PC-9 (cell line): ENCODE measurements at regions not wholly inside any gene's neighbourhood (a gene's known extent, or its start where the extent isn't known, plus 50 kb on each side); places are given as distances from the start of the nearest gene placed in this dataset.

Source experiments
- BruUV-seq: library from RNA; stranded (reverse); fragments of 400-500 nt; replicated peaks from 2 replicates; lab custom pipeline; 2021; lab: Mats Ljungman, UMichigan
- CTCF ChIA-PET: fragments of 300-600 bp; sonication (Branson Sonifier 250); formaldehyde crosslinking; loops from one replicate; lab custom pipeline; 2022; ENCODE audit warnings: antibody characterized with exemption; lab: Charles Lee
- POLR2A ChIA-PET: fragments of 300-600 bp; sonication (Branson Sonifier 250); formaldehyde crosslinking; loops from one replicate; lab custom pipeline; 2022; ENCODE audit warnings: antibody characterized with exemption; ENCODE audit not compliant: unreplicated experiment; lab: Charles Lee
- DNase-seq, 2 experiments: peaks; one replicate each; pipeline versions ENCODE4 v3.0.0 to v3.0.0-alpha.2; 2015 to 2022; ENCODE audit warnings: mixed read lengths in 1 of 2
- H2AFZ ChIP-seq: fragments of 200-600 bp; sonication (generic); 2 replicates; pipeline ENCODE4 v1.8.1; 2017; ENCODE audit warnings: antibody characterized with exemption
- H3F3A ChIP-seq: fragments of 200-600 bp; sonication (generic); 2 replicates; pipeline ENCODE4 v1.8.1; 2017; ENCODE audit warnings: antibody characterized with exemption, mild to moderate bottlenecking, low read depth; ENCODE audit not compliant: insufficient read depth
- H3K27ac ChIP-seq: fragments of 200-600 bp; sonication (generic); 2 replicates; pipeline ENCODE4 v1.6.1; 2016; ENCODE audit warnings: mixed run types
- H3K27me3 ChIP-seq: fragments of 200-600 bp; sonication (generic); 2 replicates; pipeline ENCODE4 v1.6.1; 2016; ENCODE audit warnings: low read depth, mixed run types; ENCODE audit not compliant: insufficient read depth
- H3K36me3 ChIP-seq: fragments of 200-600 bp; sonication (generic); 2 replicates; pipeline ENCODE4 v1.6.1; 2016; ENCODE audit warnings: low read depth, mixed run types
- H3K4me1 ChIP-seq: fragments of 200-600 bp; sonication (generic); replicated peaks from 2 replicates; pipeline ENCODE4 v1.6.1; 2016; ENCODE audit warnings: mixed run types; ENCODE audit not compliant: insufficient read depth
- H3K4me2 ChIP-seq: fragments of 200-600 bp; sonication (generic); 2 replicates; pipeline ENCODE4 v1.6.1; 2017; ENCODE audit warnings: mixed run types
- H3K4me3 ChIP-seq: fragments of 200-600 bp; sonication (generic); 2 replicates; pipeline ENCODE4 v1.6.1; 2016; ENCODE audit warnings: mixed run types
- H3K79me2 ChIP-seq: fragments of 200-600 bp; sonication (generic); 2 replicates; pipeline ENCODE4 v1.6.1; 2017; ENCODE audit warnings: low read depth, mixed run types
- H3K9me2 ChIP-seq: fragments of 200-600 bp; sonication (generic); 2 replicates; pipeline ENCODE4 v1.8.1; 2017; ENCODE audit warnings: mild to moderate bottlenecking; ENCODE audit not compliant: insufficient read depth
- H3K9me3 ChIP-seq: fragments of 200-600 bp; sonication (generic); 2 replicates; pipeline ENCODE4 v1.8.1; 2016; ENCODE audit warnings: low read depth; ENCODE audit not compliant: insufficient read depth
- H4K20me1 ChIP-seq: fragments of 200-600 bp; sonication (generic); 2 replicates; pipeline ENCODE4 v1.8.1; 2017; ENCODE audit not compliant: insufficient read depth
- CTCF ChIP-seq: fragments of 200-600 bp; sonication (generic); conservative IDR thresholded peaks from 2 replicates; pipeline ENCODE4 v1.6.1; 2017; ENCODE audit warnings: mixed run types, antibody characterized with exemption, mild to moderate bottlenecking, moderate library complexity
- EZH2 ChIP-seq: fragments of 200-600 bp; sonication (generic); IDR thresholded peaks from 2 replicates; pipeline ENCODE4 v1.8.0; 2017; ENCODE audit warnings: antibody characterized with exemption, low read depth
- intact Hi-C: fragments of 100-400 bp; cut with micrococcal nuclease; formaldehyde crosslinking; loops from one replicate; pipeline ENCODE4 v1.10.0; 2022; ENCODE audit not compliant: unreplicated experiment

- TF ChIP-seq CTCF (no peak), EZH2 (no peak)
- no TSS peak for BruUV-seq
Measured at GRCh38 chr1:5562331-5562730, 429.9 kb downstream of the NPHP4 start.

GRCh38 chr1:5559078-5559477 lies 433.1 kb downstream of the NPHP4 start:
- H4K20me1 ChIP-seq = no peaks in the 10 kb centered on the region
- no peaks in the 10 kb centered on the region for H3K79me2 ChIP-seq
- H2AFZ ChIP-seq = no peak overlapping the region
- H3K27me3 ChIP-seq = no peaks in the 10 kb centered on the region
- CTCF ChIA-PET = no interaction called here
- no peaks in the 10 kb centered on the region for H3K9me2 ChIP-seq
- no peaks in the 10 kb centered on the region for H3K36me3 ChIP-seq
- H3K4me2 ChIP-seq = no peak overlapping the region
- no peaks in the 10 kb centered on the region for H3K9me3 ChIP-seq
- no peak for DNase-seq
- TF ChIP-seq EZH2 (no peak), CTCF (no peak)
- H3K4me3 ChIP-seq = no peak overlapping the region
- no TSS peak for BruUV-seq
- no peaks in the 10 kb centered on the region for H3K4me1 ChIP-seq
- no peaks in the 10 kb centered on the region for H3F3A ChIP-seq
- intact Hi-C loops = loop anchor here (10.0 kb wide), 1 partner anchor 1784 kb away; the partner anchor contains the start of gene SMIM1
- no peak overlapping the region for H3K27ac ChIP-seq
- POLR2A ChIA-PET = no interaction called here

More at GRCh38 chr1:5562331-5562730, 429.9 kb downstream of the NPHP4 start:
- no peak overlapping the region for H2AFZ ChIP-seq
- ChIA-PET CTCF (no interaction called here), POLR2A (no interaction called here)
- no peaks in the 10 kb centered on the region for H4K20me1 ChIP-seq
- no peaks in the 10 kb centered on the region for H3K4me1 ChIP-seq
- intact Hi-C loops = no loop called here
- no peaks in the 10 kb centered on the region for H3F3A ChIP-seq
- no peaks in the 10 kb centered on the region for H3K9me3 ChIP-seq
- no peaks in the 10 kb centered on the region for H3K79me2 ChIP-seq
- H3K4me2 ChIP-seq = no peak overlapping the region
- no peak overlapping the region for H3K27ac ChIP-seq
- no peaks in the 10 kb centered on the region for H3K9me2 ChIP-seq
- no peak for DNase-seq
- H3K4me3 ChIP-seq = no peak overlapping the region
- no peaks in the 10 kb centered on the region for H3K36me3 ChIP-seq
- no peaks in the 10 kb centered on the region for H3K27me3 ChIP-seq

- Histone ChIP-seq H3K4me3 (no peak overlapping the region), H2AFZ (no peak overlapping the region), H3K79me2 (no peaks in the 10 kb centered on the region), H3K4me1 (no peaks in the 10 kb centered on the region), H3K27ac (no peak overlapping the region), H3K9me3 (no peaks in the 10 kb centered on the region), H3K4me2 (no peak overlapping the region), H3K9me2 (no peaks in the 10 kb centered on the region), H3F3A (no peaks in the 10 kb centered on the region), H3K36me3 (no peaks in the 10 kb centered on the region), H4K20me1 (no peaks in the 10 kb centered on the region), H3K27me3 (no peaks in the 10 kb centered on the region)
- BruUV-seq = no TSS peak
- intact Hi-C loops = loop anchor here (10.0 kb wide), 1 partner anchor 1781 kb away; the partner anchor contains the start of gene SMIM1
- TF ChIP-seq EZH2 (no peak), CTCF (no peak)
- ChIA-PET CTCF (no interaction called here), POLR2A (no interaction called here)
- no peak for DNase-seq
Measured at GRCh38 chr1:5555853-5556252, 436.4 kb downstream of the NPHP4 start.
